ENCODE measurements at regions not wholly inside any gene's neighbourhood (a gene's known extent, or its start where the extent isn't known, plus 50 kb on each side); places are given as distances from the start of the nearest gene placed in this dataset.

DNA sequence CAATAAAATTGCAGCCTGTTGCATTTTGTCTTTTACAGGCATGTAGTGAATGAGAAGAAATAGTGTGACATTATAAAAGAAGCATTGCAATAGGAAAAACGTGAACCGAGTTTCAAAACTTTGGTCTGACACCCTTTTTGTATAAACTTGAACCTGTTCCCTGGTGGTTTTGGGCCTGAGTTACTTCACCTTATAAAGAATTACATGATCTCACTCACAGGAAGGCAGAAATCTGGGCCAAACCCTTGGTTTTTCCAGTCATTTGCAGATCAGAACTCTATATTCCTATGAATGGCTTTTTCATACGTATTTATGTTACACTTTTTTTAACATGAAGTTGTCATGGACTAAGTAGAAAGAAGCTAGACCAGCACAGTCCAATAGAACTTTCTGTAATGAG, 138.5 kb upstream of the FLRT2 start:
- intact Hi-C loops (cut with DNase I), result no loop called here
- H3K36me3 ChIP-seq, result no peaks in the 10 kb centered on the region
- WGBS, 3 donors, result 92 to 95% (median 93%) methylated on average over 3 of the region's 3 CpGs
- no peaks in the 10 kb centered on the region for H3K9me3 ChIP-seq
- H3K4me1 ChIP-seq (ENCODE audit: insufficient read depth), result no peaks in the 10 kb centered on the region
- no peak for DNase-seq
- no peak overlapping the region for H3K27ac ChIP-seq
- no peak overlapping the region for H3K4me3 ChIP-seq
- no peaks in the 10 kb centered on the region for H3K27me3 ChIP-seq
- no peak for TF ChIP-seq EP300 (IDR thresholded peaks at IDR 0.05)
- TF ChIP-seq POLR2A (IDR thresholded peaks at IDR 0.05), result no peak
- TF ChIP-seq, protein P1, sequence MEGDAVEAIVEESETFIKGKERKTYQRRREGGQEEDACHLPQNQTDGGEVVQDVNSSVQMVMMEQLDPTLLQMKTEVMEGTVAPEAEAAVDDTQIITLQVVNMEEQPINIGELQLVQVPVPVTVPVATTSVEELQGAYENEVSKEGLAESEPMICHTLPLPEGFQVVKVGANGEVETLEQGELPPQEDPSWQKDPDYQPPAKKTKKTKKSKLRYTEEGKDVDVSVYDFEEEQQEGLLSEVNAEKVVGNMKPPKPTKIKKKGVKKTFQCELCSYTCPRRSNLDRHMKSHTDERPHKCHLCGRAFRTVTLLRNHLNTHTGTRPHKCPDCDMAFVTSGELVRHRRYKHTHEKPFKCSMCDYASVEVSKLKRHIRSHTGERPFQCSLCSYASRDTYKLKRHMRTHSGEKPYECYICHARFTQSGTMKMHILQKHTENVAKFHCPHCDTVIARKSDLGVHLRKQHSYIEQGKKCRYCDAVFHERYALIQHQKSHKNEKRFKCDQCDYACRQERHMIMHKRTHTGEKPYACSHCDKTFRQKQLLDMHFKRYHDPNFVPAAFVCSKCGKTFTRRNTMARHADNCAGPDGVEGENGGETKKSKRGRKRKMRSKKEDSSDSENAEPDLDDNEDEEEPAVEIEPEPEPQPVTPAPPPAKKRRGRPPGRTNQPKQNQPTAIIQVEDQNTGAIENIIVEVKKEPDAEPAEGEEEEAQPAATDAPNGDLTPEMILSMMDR (IDR thresholded peaks at IDR 0.05), result no peak

DNA sequence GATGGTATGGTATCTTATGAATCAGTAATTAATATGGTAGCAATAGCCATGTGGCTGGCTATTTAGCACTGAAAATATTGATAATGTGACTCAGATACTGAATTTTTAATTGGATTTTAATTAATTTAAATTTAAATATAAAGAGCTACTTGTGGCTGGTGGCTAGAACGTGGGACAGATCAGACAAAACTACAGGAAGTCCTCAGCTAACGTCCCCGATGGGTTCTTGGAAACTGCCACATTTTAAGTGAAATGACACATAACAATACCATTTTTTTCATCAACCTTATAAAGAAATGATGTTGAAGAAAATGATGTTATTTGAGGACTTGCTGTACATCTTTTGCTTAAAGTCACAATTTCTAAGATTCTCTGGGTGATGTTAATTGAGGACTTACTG, 138.1 kb upstream of the FLRT2 start:
- no peak for DNase-seq
- TF ChIP-seq EP300 (IDR thresholded peaks at IDR 0.05) (no peak), POLR2A (IDR thresholded peaks at IDR 0.05) (no peak)
- TF ChIP-seq, protein P1 (IDR thresholded peaks at IDR 0.05), result no peak
- Histone ChIP-seq H3K27ac (no peak overlapping the region), H3K9me3 (no peaks in the 10 kb centered on the region), H3K4me3 (no peak overlapping the region), H3K27me3 (no peaks in the 10 kb centered on the region), H3K4me1 (ENCODE audit: insufficient read depth) (no peaks in the 10 kb centered on the region), H3K36me3 (no peaks in the 10 kb centered on the region)
- intact Hi-C loops (cut with DNase I), result no loop called here
- 70 to 94% (median 91%) methylated on average over 3 of the region's 3 CpGs for WGBS, 3 donors

DNA sequence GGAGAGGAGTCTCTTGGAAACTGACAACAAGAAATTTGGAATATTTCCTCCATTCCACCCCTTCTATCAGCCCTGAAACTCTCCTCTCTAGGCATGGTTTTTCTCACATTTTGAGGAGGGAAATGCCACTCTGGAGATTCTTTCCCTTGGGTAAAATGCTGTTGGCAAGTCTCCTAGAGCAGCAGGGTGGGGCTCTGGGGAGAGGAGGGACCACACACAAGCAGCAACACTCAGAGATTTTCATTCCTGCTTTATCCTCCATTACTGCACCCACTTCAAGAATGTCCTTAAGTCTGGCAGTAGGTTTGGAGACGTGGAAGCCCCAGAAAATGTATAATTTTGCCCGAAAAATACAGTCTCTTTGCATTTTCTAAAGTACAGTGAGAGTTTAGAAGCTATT, 130.8 kb upstream of the FLRT2 start:
- H3K4me1 ChIP-seq (ENCODE audit: insufficient read depth), result no peaks in the 10 kb centered on the region
- H3K36me3 ChIP-seq, result no peaks in the 10 kb centered on the region
- H3K27ac ChIP-seq, result no peak overlapping the region
- no peak for DNase-seq
- no peaks in the 10 kb centered on the region for H3K9me3 ChIP-seq
- 42 to 60% (median 49%) methylated on average over 2 of the region's 2 CpGs for WGBS, 3 donors
- no peak overlapping the region for H3K4me3 ChIP-seq
- TF ChIP-seq POLR2A (IDR thresholded peaks at IDR 0.05) (no peak), EP300 (IDR thresholded peaks at IDR 0.05) (no peak)
- intact Hi-C loops (cut with DNase I), result no loop called here
- H3K27me3 ChIP-seq, result no peaks in the 10 kb centered on the region

DNA sequence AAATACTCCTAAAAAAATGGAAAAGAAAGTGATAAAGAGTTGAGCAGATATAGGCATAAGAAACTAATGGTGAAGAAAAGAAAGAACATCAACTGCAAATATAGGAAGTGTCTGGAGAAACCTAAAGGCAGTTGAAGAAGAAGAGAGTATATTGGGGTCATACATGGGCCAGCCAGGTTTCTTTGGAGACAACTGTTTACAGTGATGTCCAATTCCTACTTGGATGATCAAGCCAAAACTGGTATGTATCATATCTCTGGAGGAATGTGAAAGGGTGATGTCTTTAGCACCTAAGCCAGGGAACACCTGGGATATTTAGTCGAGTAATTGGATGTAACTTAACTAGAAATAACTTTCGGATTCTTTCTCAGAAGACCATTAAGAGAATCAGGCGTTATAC, 129.3 kb upstream of the FLRT2 start:
- intact Hi-C loops (cut with DNase I), result no loop called here
- WGBS, 3 donors, result 79 to 92% (median 87%) methylated on average over 3 of the region's 3 CpGs
- DNase-seq, result no peak
- Histone ChIP-seq H3K27ac (no peak overlapping the region), H3K9me3 (no peaks in the 10 kb centered on the region), H3K4me1 (ENCODE audit: insufficient read depth) (no peaks in the 10 kb centered on the region), H3K36me3 (no peaks in the 10 kb centered on the region), H3K27me3 (no peaks in the 10 kb centered on the region), H3K4me3 (no peak overlapping the region)
- no peak for TF ChIP-seq EP300 (IDR thresholded peaks at IDR 0.05)
- no peak for TF ChIP-seq POLR2A (IDR thresholded peaks at IDR 0.05)
- TF ChIP-seq, protein P1 (IDR thresholded peaks at IDR 0.05), result no peak

DNA sequence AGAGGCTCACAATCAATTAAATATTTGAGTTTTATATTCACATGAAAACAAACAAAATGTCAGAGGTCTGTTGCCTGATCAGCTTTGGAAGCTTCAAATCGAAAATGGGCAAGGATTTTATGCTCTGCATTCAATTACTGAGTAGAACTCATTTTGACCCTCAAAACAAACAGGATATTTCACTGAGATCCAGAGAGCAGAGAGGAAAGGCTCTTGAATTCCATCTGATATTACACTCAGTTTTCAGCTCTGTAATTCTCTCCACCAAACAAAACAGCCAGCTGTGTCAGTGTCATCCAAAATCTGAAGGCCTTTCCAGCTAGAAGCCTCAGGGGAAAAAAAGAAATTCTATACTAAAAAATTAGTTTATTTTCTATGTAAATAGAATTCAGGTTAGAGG, 128.6 kb upstream of the FLRT2 start:
- Histone ChIP-seq H3K27me3 (no peaks in the 10 kb centered on the region), H3K9me3 (no peaks in the 10 kb centered on the region), H3K27ac (no peak overlapping the region), H3K36me3 (no peaks in the 10 kb centered on the region), H3K4me1 (ENCODE audit: insufficient read depth) (no peaks in the 10 kb centered on the region), H3K4me3 (no peak overlapping the region)
- DNase-seq, result no peak
- WGBS, 3 donors, result 12 to 47% (median 30%) methylated on average over 1 of the region's 1 CpG
- TF ChIP-seq, protein P1 (IDR thresholded peaks at IDR 0.05), result no peak
- no peak for TF ChIP-seq EP300 (IDR thresholded peaks at IDR 0.05)
- TF ChIP-seq POLR2A (IDR thresholded peaks at IDR 0.05), result no peak
- intact Hi-C loops (cut with DNase I), result no loop called here

Data from ovary (tissue), 7 donors.